ENCODE measurements at regions not wholly inside any gene's neighbourhood (a gene's known extent, or its start where the extent isn't known, plus 50 kb on each side); places are given as distances from the start of the nearest gene placed in this dataset.

GRCh38 chr4:137611998-137612700, 79.9 kb upstream of the PCDH18 start:
- TF ChIP-seq, protein P1, sequence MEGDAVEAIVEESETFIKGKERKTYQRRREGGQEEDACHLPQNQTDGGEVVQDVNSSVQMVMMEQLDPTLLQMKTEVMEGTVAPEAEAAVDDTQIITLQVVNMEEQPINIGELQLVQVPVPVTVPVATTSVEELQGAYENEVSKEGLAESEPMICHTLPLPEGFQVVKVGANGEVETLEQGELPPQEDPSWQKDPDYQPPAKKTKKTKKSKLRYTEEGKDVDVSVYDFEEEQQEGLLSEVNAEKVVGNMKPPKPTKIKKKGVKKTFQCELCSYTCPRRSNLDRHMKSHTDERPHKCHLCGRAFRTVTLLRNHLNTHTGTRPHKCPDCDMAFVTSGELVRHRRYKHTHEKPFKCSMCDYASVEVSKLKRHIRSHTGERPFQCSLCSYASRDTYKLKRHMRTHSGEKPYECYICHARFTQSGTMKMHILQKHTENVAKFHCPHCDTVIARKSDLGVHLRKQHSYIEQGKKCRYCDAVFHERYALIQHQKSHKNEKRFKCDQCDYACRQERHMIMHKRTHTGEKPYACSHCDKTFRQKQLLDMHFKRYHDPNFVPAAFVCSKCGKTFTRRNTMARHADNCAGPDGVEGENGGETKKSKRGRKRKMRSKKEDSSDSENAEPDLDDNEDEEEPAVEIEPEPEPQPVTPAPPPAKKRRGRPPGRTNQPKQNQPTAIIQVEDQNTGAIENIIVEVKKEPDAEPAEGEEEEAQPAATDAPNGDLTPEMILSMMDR (IDR thresholded peaks at IDR 0.05; ENCODE audit: low read depth, low read length, missing input control), result no peak
- TF ChIP-seq, protein P2, sequence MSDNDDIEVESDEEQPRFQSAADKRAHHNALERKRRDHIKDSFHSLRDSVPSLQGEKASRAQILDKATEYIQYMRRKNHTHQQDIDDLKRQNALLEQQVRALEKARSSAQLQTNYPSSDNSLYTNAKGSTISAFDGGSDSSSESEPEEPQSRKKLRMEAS (IDR thresholded peaks at IDR 0.05), result no peak
- TF ChIP-seq RXRA (IDR thresholded peaks at IDR 0.05), result no peak
- no peak for TF ChIP-seq JUND (IDR thresholded peaks at IDR 0.05)
- TF ChIP-seq YY1 (IDR thresholded peaks at IDR 0.05), result no peak
- no peak for TF ChIP-seq REST (IDR thresholded peaks at IDR 0.05)
- no peak for TF ChIP-seq RAD21 (IDR thresholded peaks at IDR 0.05)

All from liver (tissue), 3 donors.